Natural killer cell (primary cell): ENCODE measurements at regions not wholly inside any gene's neighbourhood (a gene's known extent, or its start where the extent isn't known, plus 50 kb on each side); places are given as distances from the start of the nearest gene placed in this dataset.

Experiments used
- ATAC-seq, 3 donors: fragments of 150-1000 bp in 2 of 3; fragments of 200-7000 bp in 1 of 3; cut with Tn5 transposase; 1 replicate in 1 of 3; 2 replicates in 2 of 3; pipeline ENCODE4 v1.10.0; 2021; ENCODE audit warnings: mild to moderate bottlenecking in 2 of 3, moderate library complexity in 2 of 3
- DNase-seq, 2 donors: peaks; one replicate each; pipeline versions ENCODE4 v3.0.0 to v3.0.0-alpha.2; 2013 to 2021; ENCODE audit warnings: mixed read lengths in 1 of 2
- H3K27ac ChIP-seq: one replicate; pipeline ENCODE4 v1.5.1; 2013; ENCODE audit warnings: mild to moderate bottlenecking, low read length
- H3K27me3 ChIP-seq: one replicate; pipeline ENCODE4 v1.6.1; 2013; ENCODE audit warnings: low read length; ENCODE audit not compliant: control insufficient read depth, insufficient read depth
- H3K36me3 ChIP-seq: one replicate; pipeline ENCODE4 v1.6.1; 2013; ENCODE audit warnings: low read length; ENCODE audit not compliant: control insufficient read depth, insufficient read depth
- H3K4me1 ChIP-seq: one replicate; pipeline ENCODE4 v1.6.1; 2013; ENCODE audit warnings: low read length; ENCODE audit not compliant: control insufficient read depth, insufficient read depth
- H3K4me3 ChIP-seq: one replicate; pipeline ENCODE4 v1.5.1; 2013; ENCODE audit warnings: low read length
- H3K9me3 ChIP-seq: one replicate; pipeline ENCODE4 v1.6.1; 2013; ENCODE audit warnings: low read length; ENCODE audit not compliant: control insufficient read depth, insufficient read depth
- H3K27ac Mint-ChIP-seq, 2 donors: one replicate each; pipeline ENCODE4 v1.8.0; 2022; ENCODE audit warnings: mild to moderate bottlenecking in 2 of 2, mixed read lengths in 2 of 2, moderate library complexity in 1 of 2
- H3K27me3 Mint-ChIP-seq, 2 donors: one replicate each; pipeline ENCODE4 v1.8.0; 2022; ENCODE audit warnings: low read depth in 2 of 2, mixed read lengths in 2 of 2
- H3K36me3 Mint-ChIP-seq: one replicate; pipeline ENCODE4 v1.8.0; 2022; ENCODE audit warnings: mixed read lengths
- H3K4me1 Mint-ChIP-seq, 2 donors: one replicate each; pipeline ENCODE4 v1.8.0; 2022; ENCODE audit warnings: mixed read lengths in 2 of 2
- H3K4me3 Mint-ChIP-seq: one replicate; pipeline ENCODE4 v1.8.0; 2022; ENCODE audit warnings: mild to moderate bottlenecking, moderate library complexity, mixed read lengths
- H3K9me3 Mint-ChIP-seq, 2 donors: one replicate each; pipeline ENCODE4 v1.8.0; 2022; ENCODE audit warnings: mixed read lengths in 2 of 2
- CTCF ChIP-seq: fragments of 200-600 bp; IDR thresholded peaks from one replicate; pipeline ENCODE4 v1.8.0; 2022; ENCODE audit warnings: antibody characterized with exemption
- WGBS: methylation state at CpG from one replicate; pipeline ENCODE4 v1.1.7; 2013; ENCODE audit warnings: missing lambda C conversion rate; ENCODE audit not compliant: insufficient coverage; 5-methylcytosine and 5-hydroxymethylcytosine counted together
- intact Hi-C: fragments of 100-400 bp; cut with micrococcal nuclease; formaldehyde crosslinking; loops from one replicate; pipeline ENCODE4 v1.14.2; 2022

DNA sequence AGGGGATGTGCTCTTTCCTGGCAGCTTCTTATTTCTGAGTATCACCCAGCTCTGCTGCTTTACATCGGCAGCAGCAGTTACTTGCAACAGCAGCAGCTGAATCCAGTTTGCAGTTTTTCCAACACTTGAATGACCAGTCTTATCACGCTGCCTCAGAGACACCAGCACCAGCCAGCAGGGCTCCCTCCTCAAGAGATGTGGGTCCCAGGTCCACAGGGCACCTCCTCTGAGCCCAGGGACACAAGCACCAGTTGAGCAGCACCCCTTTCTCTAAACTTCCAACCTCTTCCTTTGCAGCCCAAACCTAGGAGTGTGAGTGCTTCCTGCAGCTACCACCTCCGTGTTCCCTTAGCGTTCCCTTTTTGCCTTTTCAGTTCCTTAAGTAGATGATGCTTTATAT is 50.4 kb upstream of the YPEL5 start:
- Histone ChIP-seq H3K9me3 (no peaks in the 10 kb centered on the region), H3K36me3 (no peaks in the 10 kb centered on the region), H3K27ac (no peak overlapping the region), H3K27me3 (no peaks in the 10 kb centered on the region), H3K4me1 (no peaks in the 10 kb centered on the region), H3K4me3 (no peak overlapping the region)
- no peak for ATAC-seq
- no peak overlapping the region for H3K4me3 Mint-ChIP-seq
- H3K9me3 Mint-ChIP-seq, result no peaks in the 10 kb centered on the region
- WGBS, result 82% methylated on average over 2 of the region's 4 CpGs
- TF ChIP-seq CTCF, result no peak
- H3K27me3 Mint-ChIP-seq, result peaks cover 34 to 53% of the 10 kb centered on the region in 2 donors
- H3K4me1 Mint-ChIP-seq, result no peaks in the 10 kb centered on the region
- no peak for DNase-seq
- intact Hi-C loops, result no loop called here
- no peaks in the 10 kb centered on the region for H3K36me3 Mint-ChIP-seq
- no peak overlapping the region for H3K27ac Mint-ChIP-seq
